ENCODE measurements at regions not wholly inside any gene's neighbourhood (a gene's known extent, or its start where the extent isn't known, plus 50 kb on each side); places are given as distances from the start of the nearest gene placed in this dataset.

GRCh38 chr9:14006386-14007187, 307.4 kb downstream of the NFIB start:
- Histone ChIP-seq H2BK120ac (ENCODE audit: low read depth, low read length, poor library complexity, severe bottlenecking) (no peak overlapping the region), H3K4me1 (ENCODE audit: insufficient read depth, low read length) (no peaks in the 10 kb centered on the region), H2BK15ac (ENCODE audit: low read depth, low read length) (no peak overlapping the region), H2BK12ac (ENCODE audit: insufficient read length, low read depth, low read length) (no peak overlapping the region), H2BK20ac (ENCODE audit: low read depth, low read length, poor library complexity, severe bottlenecking) (no peak overlapping the region), H4K91ac (ENCODE audit: insufficient read length, low read depth, low read length) (no peak overlapping the region), H3K79me1 (ENCODE audit: insufficient read depth, low read depth, low read length, poor library complexity, severe bottlenecking) (no peaks in the 10 kb centered on the region), H3K9ac (ENCODE audit: extremely low read depth, insufficient read length, low read length) (no peak overlapping the region), H3K79me2 (ENCODE audit: insufficient read depth, low read length) (no peaks in the 10 kb centered on the region), H3T11ph (ENCODE audit: low read length) (no peak overlapping the region), H4K8ac (replicated peaks; ENCODE audit: insufficient read length, low read depth, low read length) (no peak overlapping the region), H3K9me3 (ENCODE audit: control insufficient read depth, low read depth, low read length) (no peaks in the 10 kb centered on the region), H3K56ac (ENCODE audit: insufficient read length, low read depth, low read length) (no peak overlapping the region), H4K20me1 (ENCODE audit: control insufficient read depth, insufficient read depth, insufficient read length) (no peaks in the 10 kb centered on the region), H3K18ac (ENCODE audit: insufficient read length, low read depth, low read length) (no peak overlapping the region), H3K23me2 (ENCODE audit: insufficient read length, low read depth, low read length, poor library complexity, severe bottlenecking) (no peaks in the 10 kb centered on the region), H3K14ac (ENCODE audit: insufficient read depth, low read length) (no peak overlapping the region), H3K4me2 (ENCODE audit: insufficient read depth, insufficient read length, low read length) (no peak overlapping the region), H2BK5ac (ENCODE audit: insufficient read length, low read length) (no peak overlapping the region), H3K27me3 (ENCODE audit: insufficient read depth, low read length) (no peaks in the 10 kb centered on the region), H4K5ac (ENCODE audit: insufficient read length, low read depth, low read length) (no peak overlapping the region), H2AFZ (ENCODE audit: low read length) (no peak overlapping the region), H2AK5ac (ENCODE audit: insufficient read length, low read length) (no peak overlapping the region), H3K27ac (ENCODE audit: insufficient read length, low read depth, low read length) (no peak overlapping the region), H3K23ac (ENCODE audit: insufficient read length, low read depth, low read length) (no peak overlapping the region), H3K4ac (ENCODE audit: low read depth, low read length) (no peak overlapping the region)
- Mint-ChIP-seq H3K4me3 (no peak overlapping the region), H3K27me3 (ENCODE audit: low read depth) (no peaks in the 10 kb centered on the region; the same call in 1 of the 2 replicates), H3K36me3 (ENCODE audit: insufficient read depth in 1 of 3, low read depth in 3 of 3) (no peaks in the 10 kb centered on the region), H3K27ac (no peak overlapping the region), H3K4me1 (peaks cover 5 to 8% of the 10 kb centered on the region in 2 experiments), H3K9me3 (no peaks in the 10 kb centered on the region)
- no peak for TF ChIP-seq CTCF (conservative IDR thresholded peaks at IDR 0.05)
- no peak for DNase-seq
- WGBS (ENCODE audit: extremely low coverage, insufficient read length, low lambda C conversion rate) = no CpG with 5 or more reads among the region's 10 CpGs
